ENCODE measurements at regions not wholly inside any gene's neighbourhood (a gene's known extent, or its start where the extent isn't known, plus 50 kb on each side); places are given as distances from the start of the nearest gene placed in this dataset.

- TF ChIP-seq CTCF (IDR thresholded peaks at IDR 0.05) (no peak), POLR2A (IDR thresholded peaks at IDR 0.05) (no peak)
Measured at GRCh38 chr12:59916988-59917387, 321.2 kb downstream of the SLC16A7 start.

All from breast epithelium (tissue), 3 donors.